ENCODE measurements at regions not wholly inside any gene's neighbourhood (a gene's known extent, or its start where the extent isn't known, plus 50 kb on each side); places are given as distances from the start of the nearest gene placed in this dataset.

GRCh38 chr6:169997187-169997929, 245.9 kb downstream of the ERMARD start:
- no peak overlapping the region for H3K9ac ChIP-seq (ENCODE audit: low read length)
- H3K27ac ChIP-seq (ENCODE audit: low read depth, low read length), result no peak overlapping the region
- no peak for TF ChIP-seq CTCF (IDR thresholded peaks at IDR 0.05; ENCODE audit: insufficient read depth, low read length, poor library complexity, severe bottlenecking)
- TF ChIP-seq EZH2phosphoT487 (conservative IDR thresholded peaks at IDR 0.05; ENCODE audit: low read length), result no peak
- no peaks in the 10 kb centered on the region for H3K9me3 ChIP-seq (ENCODE audit: insufficient read depth, low read length)
- H3K79me2 ChIP-seq (ENCODE audit: insufficient read depth, low read length), result no peaks in the 10 kb centered on the region
- H3F3A ChIP-seq (ENCODE audit: insufficient read depth), result no peaks in the 10 kb centered on the region
- H4K20me1 ChIP-seq (ENCODE audit: low read depth, low read length), result no peaks in the 10 kb centered on the region
- H3K4me2 ChIP-seq (ENCODE audit: low read depth, low read length, poor library complexity, severe bottlenecking), result no peak overlapping the region
- no peak overlapping the region for H3K4me3 ChIP-seq (ENCODE audit: insufficient read depth, low read length, poor library complexity, severe bottlenecking)
- no peaks in the 10 kb centered on the region for H3K9me2 ChIP-seq (replicated peaks; ENCODE audit: insufficient read depth, low read length)
- no peak overlapping the region for H2AFZ ChIP-seq (ENCODE audit: low read depth, low read length, severe bottlenecking)
- no peaks in the 10 kb centered on the region for H3K27me3 ChIP-seq (ENCODE audit: low read length)
- H3K36me3 ChIP-seq (ENCODE audit: low read length), result no peaks in the 10 kb centered on the region

- no peaks in the 10 kb centered on the region for H3K36me3 ChIP-seq (ENCODE audit: low read length)
- H3K79me2 ChIP-seq (ENCODE audit: insufficient read depth, low read length), result no peaks in the 10 kb centered on the region
- H3K4me2 ChIP-seq (ENCODE audit: low read depth, low read length, poor library complexity, severe bottlenecking), result no peak overlapping the region
- no peak overlapping the region for H2AFZ ChIP-seq (ENCODE audit: low read depth, low read length, severe bottlenecking)
- H3K9me3 ChIP-seq (ENCODE audit: insufficient read depth, low read length), result no peaks in the 10 kb centered on the region
- no peak for TF ChIP-seq EZH2phosphoT487 (conservative IDR thresholded peaks at IDR 0.05; ENCODE audit: low read length)
- TF ChIP-seq CTCF (IDR thresholded peaks at IDR 0.05; ENCODE audit: insufficient read depth, low read length, poor library complexity, severe bottlenecking), result no peak
- H3K27me3 ChIP-seq (ENCODE audit: low read length), result no peaks in the 10 kb centered on the region
- no peaks in the 10 kb centered on the region for H4K20me1 ChIP-seq (ENCODE audit: low read depth, low read length)
- H3K9ac ChIP-seq (ENCODE audit: low read length), result no peak overlapping the region
- no peak overlapping the region for H3K27ac ChIP-seq (ENCODE audit: low read depth, low read length)
- H3K4me3 ChIP-seq (ENCODE audit: insufficient read depth, low read length, poor library complexity, severe bottlenecking), result no peak overlapping the region
- no peaks in the 10 kb centered on the region for H3K9me2 ChIP-seq (replicated peaks; ENCODE audit: insufficient read depth, low read length)
- H3F3A ChIP-seq (ENCODE audit: insufficient read depth), result no peaks in the 10 kb centered on the region
These were observed 245.1 kb downstream of the ERMARD start for GRCh38 chr6:169996378-169997051.

GRCh38 chr6:169994739-169995138, 243.3 kb downstream of the ERMARD start:
- Histone ChIP-seq H3K36me3 (ENCODE audit: low read length) (no peaks in the 10 kb centered on the region), H3K9me2 (replicated peaks; ENCODE audit: insufficient read depth, low read length) (no peaks in the 10 kb centered on the region), H3K27ac (ENCODE audit: low read depth, low read length) (no peak overlapping the region), H3K79me2 (ENCODE audit: insufficient read depth, low read length) (no peaks in the 10 kb centered on the region), H3K4me3 (ENCODE audit: insufficient read depth, low read length, poor library complexity, severe bottlenecking) (no peak overlapping the region), H4K20me1 (ENCODE audit: low read depth, low read length) (no peaks in the 10 kb centered on the region), H2AFZ (ENCODE audit: low read depth, low read length, severe bottlenecking) (no peak overlapping the region), H3F3A (ENCODE audit: insufficient read depth) (no peaks in the 10 kb centered on the region), H3K9me3 (ENCODE audit: insufficient read depth, low read length) (no peaks in the 10 kb centered on the region), H3K4me2 (ENCODE audit: low read depth, low read length, poor library complexity, severe bottlenecking) (no peak overlapping the region), H3K9ac (ENCODE audit: low read length) (no peak overlapping the region), H3K27me3 (ENCODE audit: low read length) (no peaks in the 10 kb centered on the region)
- TF ChIP-seq EZH2phosphoT487 (conservative IDR thresholded peaks at IDR 0.05; ENCODE audit: low read length) (no peak), CTCF (IDR thresholded peaks at IDR 0.05; ENCODE audit: insufficient read depth, low read length, poor library complexity, severe bottlenecking) (no peak)

All from SU-DHL-6 (cell line).